ENCODE measurements at regions not wholly inside any gene's neighbourhood (a gene's known extent, or its start where the extent isn't known, plus 50 kb on each side); places are given as distances from the start of the nearest gene placed in this dataset.

DNA sequence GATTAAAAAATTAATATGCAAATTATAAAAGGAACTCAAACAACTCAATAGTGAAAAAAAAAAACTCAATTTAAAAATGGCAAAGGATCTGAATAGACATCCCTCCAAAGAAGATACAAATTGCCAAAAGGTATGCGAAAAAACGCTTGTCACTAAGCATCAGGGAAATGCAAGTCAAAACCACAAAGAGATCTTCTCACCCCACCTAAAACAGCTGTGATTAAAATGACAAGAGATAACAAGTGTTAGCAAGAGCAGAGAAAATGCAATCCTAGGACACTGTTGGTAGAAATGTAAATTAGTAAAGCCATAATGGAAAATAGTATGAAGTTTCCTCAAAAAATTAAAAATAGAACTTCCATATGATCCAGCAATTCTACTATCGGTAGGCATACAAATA is 166.3 kb upstream of the ZC3H12C start (continued):
- TF ChIP-seq ZNF749 (CRISPR knock-in tag; IDR thresholded peaks at IDR 0.05; ENCODE audit: borderline replicate concordance) (no peak), ZNF549 (CRISPR knock-in tag; IDR thresholded peaks at IDR 0.05) (no peak)

GRCh38 chr11:109929308-109929707 is 163.9 kb upstream of the ZC3H12C start:
- intact Hi-C loops (cut with micrococcal nuclease; ENCODE audit: unreplicated experiment) = no loop called here
- Histone ChIP-seq H4K20me1 (ENCODE audit: insufficient read depth, low read length) (no peaks in the 10 kb centered on the region), H3K36me3 (replicated peaks in 1 of 2; ENCODE audit: control insufficient read depth in 1 of 2, insufficient read depth in 2 of 2, low read length in 2 of 2) (no peaks in the 10 kb centered on the region), H3K4me3 (replicated peaks in 1 of 3; ENCODE audit: insufficient read depth in 1 of 3, low read depth in 2 of 3, low read length in 3 of 3) (no peak overlapping the region), H3K9me3 (ENCODE audit: low read length) (no peaks in the 10 kb centered on the region), H2AFZ (ENCODE audit: low read length) (no peak overlapping the region), H3K79me2 (ENCODE audit: insufficient read depth, low read length) (no peaks in the 10 kb centered on the region), H3K27ac (ENCODE audit: extremely low read length, insufficient read depth, low read length) (no peak overlapping the region), H3K4me2 (ENCODE audit: low read depth, low read length) (no peak overlapping the region), H3K4me1 (ENCODE audit: insufficient read depth, low read length) (no peaks in the 10 kb centered on the region), H3K9ac (ENCODE audit: insufficient read depth, low read depth, low read length) (no peak overlapping the region), H3K27me3 (ENCODE audit: control insufficient read depth in 1 of 2, insufficient read depth in 2 of 2, low read length in 2 of 2) (no peaks in the 10 kb centered on the region)
- ATAC-seq = no peak
- TF ChIP-seq, protein P1, sequence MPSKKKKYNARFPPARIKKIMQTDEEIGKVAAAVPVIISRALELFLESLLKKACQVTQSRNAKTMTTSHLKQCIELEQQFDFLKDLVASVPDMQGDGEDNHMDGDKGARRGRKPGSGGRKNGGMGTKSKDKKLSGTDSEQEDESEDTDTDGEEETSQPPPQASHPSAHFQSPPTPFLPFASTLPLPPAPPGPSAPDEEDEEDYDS (CRISPR knock-in tag; IDR thresholded peaks at IDR 0.05) = no peak
- TF ChIP-seq NCOA2 (CRISPR knock-in tag; IDR thresholded peaks at IDR 0.05) = no peak
- TF ChIP-seq RFX3 (CRISPR knock-in tag; IDR thresholded peaks at IDR 0.05) = no peak
- TF ChIP-seq ZNF746 (CRISPR knock-in tag; IDR thresholded peaks at IDR 0.05) = no peak
- no peak for TF ChIP-seq ZNF710 (CRISPR knock-in tag; IDR thresholded peaks at IDR 0.05; ENCODE audit: borderline replicate concordance)
- ChIA-PET POLR2A (no interaction called here), CTCF (ENCODE audit: low intra/inter-chr PET ratio, low total read pairs) (no interaction called here)
- WGBS (ENCODE audit: low lambda C conversion rate) = 0% methylated on average over 2 of the region's 3 CpGs
- in situ Hi-C loops (cut with HindIII; ENCODE audit: extremely low pct_ligation_motif_present, low pct_unique_long_range_greater_than_20kb) = loop anchor here (25.0 kb wide), 1 partner anchor 1242 kb away; no protein-coding TSS in a partner anchor
- FAIRE-seq = no peak
- no peak for DNase-seq (ENCODE audit: low spot score)
- no TSS peak for BruUV-seq (replicated peaks)

Measured in HepG2 (cell line).